MV-4-11 (cell line): ENCODE measurements at regions not wholly inside any gene's neighbourhood (a gene's known extent, or its start where the extent isn't known, plus 50 kb on each side); places are given as distances from the start of the nearest gene placed in this dataset.

ENCODE experiments used
- DNase-seq: peaks from one replicate; lab custom pipeline; 2025; lab: John Stamatoyannopoulos, UW

DNA sequence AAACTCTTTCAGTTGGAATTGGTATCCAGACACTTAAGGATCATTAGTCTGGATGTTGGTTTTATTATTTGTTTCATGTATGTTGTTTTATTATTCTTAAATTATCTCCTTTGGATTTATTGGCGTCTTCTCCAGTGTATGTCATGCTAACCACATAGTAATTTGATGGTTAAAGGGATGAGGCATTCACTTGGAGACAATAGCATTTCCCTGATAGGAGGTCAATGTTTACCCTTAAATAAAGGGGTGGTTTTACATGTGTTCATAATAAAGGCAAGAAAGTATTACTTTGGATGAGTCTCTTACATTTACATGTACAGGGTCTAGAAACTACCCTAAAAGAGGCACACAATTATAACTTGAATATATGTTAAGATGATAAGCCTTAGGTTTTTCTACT, 51.2 kb upstream of the RNF144B start:
- no peak for DNase-seq

- no peak for DNase-seq
These were observed 52.9 kb upstream of the RNF144B start for GRCh38 chr6:18334251-18334650.

- peak; percentile 94 for DNase-seq
These were observed 56.5 kb upstream of the RNF144B start for GRCh38 chr6:18330548-18331081.

DNA sequence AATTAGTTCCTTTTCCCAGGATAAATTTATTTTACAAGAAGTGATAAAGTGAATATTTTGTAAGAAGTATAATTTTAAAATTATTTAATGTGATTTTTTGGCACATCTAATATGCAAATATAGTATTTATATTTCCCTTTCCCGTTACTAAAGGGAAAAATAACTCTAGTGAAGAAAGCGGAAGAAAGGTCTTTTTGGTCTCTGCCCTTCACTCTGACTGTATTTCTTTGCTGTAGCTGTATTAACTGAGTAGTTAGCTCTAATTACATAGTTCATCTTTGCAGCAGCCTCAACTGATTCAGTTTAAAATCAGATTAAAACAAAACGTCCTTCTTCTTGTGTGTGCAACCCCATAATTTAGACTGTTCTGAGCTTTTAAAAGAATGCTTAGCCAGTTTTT, 57.4 kb upstream of the RNF144B start:
- peak; percentile 18 for DNase-seq

GRCh38 chr6:18328540-18328939, 58.6 kb upstream of the RNF144B start:
- no peak for DNase-seq

DNA sequence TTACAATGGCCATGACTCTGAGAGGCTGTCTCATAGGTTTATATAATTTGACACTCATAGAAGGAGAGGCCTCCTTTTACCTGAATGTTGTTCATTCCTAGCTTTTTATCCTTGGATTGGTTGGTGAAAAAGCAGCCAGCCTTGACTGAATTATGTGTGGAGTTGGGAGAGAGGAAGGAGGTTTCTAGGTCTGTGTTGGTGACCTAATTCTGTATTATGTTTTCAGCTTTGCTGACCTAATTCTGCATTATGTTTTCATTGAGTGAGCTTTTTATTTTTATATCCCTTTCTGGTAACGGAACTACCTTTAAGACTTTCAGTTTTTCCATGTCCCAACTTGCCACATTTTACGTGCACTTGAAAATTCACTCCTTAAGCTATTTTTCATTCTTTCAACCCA, 59.1 kb upstream of the RNF144B start:
- DNase-seq: no peak

GRCh38 chr6:18327626-18328025, 59.5 kb upstream of the RNF144B start:
- DNase-seq: peak; percentile 70

GRCh38 chr6:18326980-18327379, 60.2 kb upstream of the RNF144B start:
- no peak for DNase-seq

- no peak for DNase-seq
These were observed 61.1 kb upstream of the RNF144B start for GRCh38 chr6:18326001-18326400.

- DNase-seq: no peak
These were observed 60.3 kb upstream of the DEK start for GRCh38 chr6:18324706-18325042.

DNA sequence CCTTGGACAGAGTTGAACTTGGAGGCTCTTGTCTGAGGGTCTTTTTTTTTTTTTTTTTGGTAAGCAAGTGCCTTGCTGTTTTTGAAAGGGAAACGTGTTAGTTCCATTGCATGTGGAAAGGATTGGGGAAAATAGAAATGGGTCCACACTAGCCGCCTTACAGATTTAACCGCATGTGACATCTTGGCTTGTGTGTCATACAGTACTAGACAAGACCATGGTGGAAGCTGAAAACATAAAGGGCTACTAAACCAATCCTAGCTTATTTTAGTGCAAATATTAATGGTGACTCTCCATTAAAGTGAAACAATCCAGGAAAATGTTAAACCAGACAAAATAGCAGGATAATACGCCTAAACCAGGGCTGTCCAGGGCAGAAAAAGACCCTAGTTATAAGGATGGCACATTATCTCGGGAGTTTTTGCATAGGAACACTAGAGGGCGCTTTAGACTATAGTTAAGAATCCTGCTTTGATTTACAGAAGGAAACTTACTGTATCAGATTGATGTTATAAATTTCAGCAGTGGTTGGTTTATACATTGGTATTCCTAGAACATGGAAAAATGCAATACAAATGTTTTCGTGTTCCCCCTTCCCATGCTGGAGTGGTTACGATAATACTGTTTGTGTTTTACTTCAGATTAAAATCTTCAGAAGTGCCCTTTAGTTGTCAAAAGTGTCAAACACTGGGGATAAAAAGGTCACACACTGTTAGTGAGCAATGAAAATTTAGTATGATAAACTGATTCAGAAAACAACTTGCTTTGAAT, 59.8 kb upstream of the DEK start:
- peak; percentile 35 for DNase-seq

GRCh38 chr6:18317850-18318249, 53.5 kb upstream of the DEK start:
- DNase-seq: peak; percentile 16

- no peak for DNase-seq
These were observed 50.1 kb upstream of the DEK start for GRCh38 chr6:18314317-18314997.
